ENCODE measurements at regions not wholly inside any gene's neighbourhood (a gene's known extent, or its start where the extent isn't known, plus 50 kb on each side); places are given as distances from the start of the nearest gene placed in this dataset.

- no peak for DNase-seq (ENCODE audit: low read depth)
- H3K4me3 ChIP-seq (ENCODE audit: low read depth, low read length), result no peak overlapping the region
- TF ChIP-seq, protein P1, sequence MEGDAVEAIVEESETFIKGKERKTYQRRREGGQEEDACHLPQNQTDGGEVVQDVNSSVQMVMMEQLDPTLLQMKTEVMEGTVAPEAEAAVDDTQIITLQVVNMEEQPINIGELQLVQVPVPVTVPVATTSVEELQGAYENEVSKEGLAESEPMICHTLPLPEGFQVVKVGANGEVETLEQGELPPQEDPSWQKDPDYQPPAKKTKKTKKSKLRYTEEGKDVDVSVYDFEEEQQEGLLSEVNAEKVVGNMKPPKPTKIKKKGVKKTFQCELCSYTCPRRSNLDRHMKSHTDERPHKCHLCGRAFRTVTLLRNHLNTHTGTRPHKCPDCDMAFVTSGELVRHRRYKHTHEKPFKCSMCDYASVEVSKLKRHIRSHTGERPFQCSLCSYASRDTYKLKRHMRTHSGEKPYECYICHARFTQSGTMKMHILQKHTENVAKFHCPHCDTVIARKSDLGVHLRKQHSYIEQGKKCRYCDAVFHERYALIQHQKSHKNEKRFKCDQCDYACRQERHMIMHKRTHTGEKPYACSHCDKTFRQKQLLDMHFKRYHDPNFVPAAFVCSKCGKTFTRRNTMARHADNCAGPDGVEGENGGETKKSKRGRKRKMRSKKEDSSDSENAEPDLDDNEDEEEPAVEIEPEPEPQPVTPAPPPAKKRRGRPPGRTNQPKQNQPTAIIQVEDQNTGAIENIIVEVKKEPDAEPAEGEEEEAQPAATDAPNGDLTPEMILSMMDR (IDR thresholded peaks at IDR 0.05; ENCODE audit: control insufficient read depth, extremely low read depth, insufficient read depth), result no peak
Observed at GRCh38 chr6:120411394-120411793, 922.9 kb downstream of the TBC1D32 start.

DNA sequence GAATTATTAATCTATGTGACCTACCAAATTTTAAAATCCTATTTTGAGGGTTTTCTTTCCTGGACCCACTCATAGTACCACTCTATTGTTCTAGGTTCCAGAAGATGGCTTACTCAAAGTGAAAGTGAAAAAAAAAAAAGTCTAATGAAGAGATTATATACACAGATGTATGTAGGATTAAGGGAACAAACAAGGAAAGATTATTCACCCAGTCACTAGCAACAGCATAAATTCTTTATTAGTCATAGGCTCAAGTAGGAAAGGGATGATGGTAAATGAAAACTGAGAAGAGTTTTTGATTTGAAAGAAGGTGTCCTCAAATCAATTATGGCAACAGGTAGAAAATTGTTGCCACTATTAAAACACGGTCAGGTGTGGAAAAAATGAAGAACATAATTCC, 923.7 kb downstream of the TBC1D32 start:
- no peak for DNase-seq (ENCODE audit: low read depth)
- TF ChIP-seq, protein P1 (IDR thresholded peaks at IDR 0.05; ENCODE audit: control insufficient read depth, extremely low read depth, insufficient read depth), result no peak
- H3K4me3 ChIP-seq (ENCODE audit: low read depth, low read length), result no peak overlapping the region

DNA sequence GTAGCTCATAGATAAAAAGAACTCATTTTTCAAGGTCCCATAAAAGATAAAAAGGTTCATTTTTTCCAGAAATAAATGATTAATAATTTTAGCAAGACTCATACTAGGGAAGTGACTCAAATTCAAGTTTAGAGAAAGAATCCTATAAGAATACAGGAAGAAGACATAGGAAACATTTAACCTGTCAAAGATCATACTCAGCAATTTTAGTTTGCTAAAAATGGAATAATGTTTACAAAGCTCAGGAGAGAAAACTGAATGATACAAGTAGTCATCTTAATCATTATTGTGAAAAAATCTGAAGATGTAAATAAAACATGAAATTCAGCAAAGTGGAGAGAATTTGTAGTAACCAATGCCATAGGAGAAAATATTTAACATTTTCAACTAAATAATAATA, 926.6 kb downstream of the TBC1D32 start:
- DNase-seq (ENCODE audit: low read depth), result no peak

DNA sequence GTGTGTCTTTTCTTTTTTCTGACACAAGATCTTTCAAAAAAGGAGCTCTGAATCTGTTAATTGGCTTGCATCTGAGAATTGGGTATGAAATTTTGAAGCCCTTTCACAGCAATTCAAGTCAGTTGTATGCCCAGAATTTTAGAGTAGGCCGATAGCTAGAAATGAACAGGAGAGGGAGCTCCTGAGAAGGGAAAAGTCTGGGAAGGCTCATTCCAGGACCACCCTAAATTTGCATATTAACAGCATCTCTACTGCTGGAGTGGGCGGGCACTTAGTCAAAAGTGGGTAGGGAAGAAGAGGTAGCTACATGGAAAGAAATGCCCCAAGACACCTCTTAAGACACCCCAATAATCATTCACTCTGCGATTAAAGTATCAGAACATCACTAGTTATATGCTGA, 928.3 kb downstream of the TBC1D32 start:
- no peak for DNase-seq (ENCODE audit: low read depth)
- TF ChIP-seq, protein P1 (IDR thresholded peaks at IDR 0.05; ENCODE audit: control insufficient read depth, extremely low read depth, insufficient read depth), result peak; percentile 54
- no peak overlapping the region for H3K4me3 ChIP-seq (ENCODE audit: low read depth, low read length)

More for the DNA sequence above, 926.6 kb downstream of the TBC1D32 start:
- TF ChIP-seq, protein P1 (IDR thresholded peaks at IDR 0.05; ENCODE audit: control insufficient read depth, extremely low read depth, insufficient read depth), result no peak
- no peak overlapping the region for H3K4me3 ChIP-seq (ENCODE audit: low read depth, low read length)

GRCh38 chr6:120395784-120396183, 938.5 kb downstream of the TBC1D32 start:
- TF ChIP-seq, protein P1 (IDR thresholded peaks at IDR 0.05; ENCODE audit: control insufficient read depth, extremely low read depth, insufficient read depth), result no peak
- no peak for DNase-seq (ENCODE audit: low read depth)

DNA sequence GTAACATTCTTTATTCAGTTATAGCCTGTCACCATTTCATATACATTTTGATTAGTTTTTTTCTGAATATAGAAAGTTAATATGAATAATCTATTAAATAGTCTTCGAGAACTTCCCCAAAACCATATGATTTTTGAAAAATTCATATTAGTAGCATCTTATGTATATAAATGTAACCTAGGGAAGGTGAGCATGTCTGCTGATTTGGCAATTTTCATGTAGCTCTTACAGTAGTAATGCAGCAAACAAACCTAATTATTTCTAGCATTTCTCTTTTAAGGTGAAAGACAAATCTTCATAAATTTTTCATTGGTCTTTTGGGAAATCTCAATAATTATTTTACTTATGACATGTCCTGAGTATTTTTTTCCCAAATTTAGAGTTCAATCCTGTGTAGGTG, 939.0 kb downstream of the TBC1D32 start:
- no peak for DNase-seq (ENCODE audit: low read depth)
- H3K4me3 ChIP-seq (ENCODE audit: low read depth, low read length), result no peak overlapping the region
- TF ChIP-seq, protein P1 (IDR thresholded peaks at IDR 0.05; ENCODE audit: control insufficient read depth, extremely low read depth, insufficient read depth), result no peak

More at GRCh38 chr6:120395784-120396183, 938.5 kb downstream of the TBC1D32 start:
- H3K4me3 ChIP-seq (ENCODE audit: low read depth, low read length), result no peak overlapping the region

GRCh38 chr6:120392941-120393340, 941.3 kb downstream of the TBC1D32 start:
- no peak overlapping the region for H3K4me3 ChIP-seq (ENCODE audit: low read depth, low read length)
- DNase-seq (ENCODE audit: low read depth), result no peak
- TF ChIP-seq, protein P1 (IDR thresholded peaks at IDR 0.05; ENCODE audit: control insufficient read depth, extremely low read depth, insufficient read depth), result no peak

Data from LNCaP clone FGC (cell line).